ENCODE measurements at regions not wholly inside any gene's neighbourhood (a gene's known extent, or its start where the extent isn't known, plus 50 kb on each side); places are given as distances from the start of the nearest gene placed in this dataset.

- TF ChIP-seq CTCF (IDR thresholded peaks at IDR 0.05), result no peak
- TF ChIP-seq POLR2A (IDR thresholded peaks at IDR 0.05), result no peak
Measured at GRCh38 chr18:77469131-77469530, 219.5 kb downstream of the GALR1 start.
